Endothelial cell of umbilical vein (primary cell): ENCODE measurements at regions not wholly inside any gene's neighbourhood (a gene's known extent, or its start where the extent isn't known, plus 50 kb on each side); places are given as distances from the start of the nearest gene placed in this dataset.

Source experiments
- BruUV-seq: library from RNA; stranded (reverse); fragments of 400-500 nt; replicated peaks from 2 replicates; lab custom pipeline; 2021; lab: Mats Ljungman, UMichigan
- CTCF ChIA-PET: fragments of 300-600, 350-600 bp; sonication (Branson Sonifier 250); formaldehyde crosslinking; loops from one replicate; lab custom pipeline; 2021; ENCODE audit warnings: antibody characterized with exemption, inconsistent platforms; lab: Charles Lee
- POLR2A ChIA-PET: fragments of 300-600, 350-600 bp; sonication (Branson Sonifier 250); formaldehyde crosslinking; loops from one replicate; lab custom pipeline; 2021; ENCODE audit warnings: antibody characterized with exemption, inconsistent platforms; lab: Charles Lee
- DNase-seq: peaks from one replicate; pipeline ENCODE4 v3.0.0-alpha.2; 2011; ENCODE audit warnings: low read depth, low spot score
- FAIRE-seq: peaks from 2 replicates; lab custom pipeline; 2011; peaks lifted over from hg19 to GRCh38; lab: Jason Lieb, UNC
- H2AFZ ChIP-seq: 2 replicates; pipeline ENCODE4 v1.6.0; 2012; ENCODE audit warnings: low read depth, low read length, control low read depth, inconsistent platforms
- H3K27ac ChIP-seq: 2 replicates; pipeline ENCODE4 v1.5.1; 2011; ENCODE audit warnings: low read depth, mild to moderate bottlenecking, control low read depth, low read length, moderate library complexity; ENCODE audit not compliant: insufficient read depth
- H3K27me3 ChIP-seq, 2 experiments: 2 replicates each; pipeline versions ENCODE4 v1.6.0 to v1.6.1; 2011; ENCODE audit warnings: low read length in 2 of 2, mixed read lengths in 1 of 2; ENCODE audit not compliant: control insufficient read depth in 2 of 2, insufficient read depth in 2 of 2
- H3K36me3 ChIP-seq, 2 experiments: 2 replicates in 1 of 2; 3 replicates in 1 of 2; pipeline ENCODE4 v1.5.1; 2011; ENCODE audit warnings: low read length in 2 of 2, mild to moderate bottlenecking in 1 of 2, moderate library complexity in 1 of 2; ENCODE audit not compliant: control insufficient read depth in 2 of 2, insufficient read depth in 2 of 2; ENCODE audit errors: extremely low read depth in 1 of 2
- H3K4me1 ChIP-seq: 3 replicates; pipeline ENCODE4 v1.5.1; 2011; ENCODE audit warnings: mild to moderate bottlenecking, low read length; ENCODE audit not compliant: control insufficient read depth, insufficient read depth; ENCODE audit errors: extremely low read depth
- H3K4me2 ChIP-seq: 2 replicates; pipeline ENCODE4 v1.6.1; 2011; ENCODE audit warnings: low read length, control low read depth, mixed read lengths; ENCODE audit not compliant: insufficient read depth
- H3K4me3 ChIP-seq, 3 experiments: fragments of 200-600 bp in 1 of 3; sonication (generic), shearing (Covaris generic) in 1 of 3; replicated peaks in 1 of 3; 2 replicates each; pipeline ENCODE4 v1.5.1; 2011 to 2016; ENCODE audit warnings: control low read depth in 3 of 3, low read length in 3 of 3, mild to moderate bottlenecking in 2 of 3, inconsistent platforms in 1 of 3, low read depth in 1 of 3, moderate library complexity in 1 of 3; ENCODE audit not compliant: insufficient read depth in 1 of 3
- H3K79me2 ChIP-seq: 2 replicates; pipeline ENCODE4 v1.6.0; 2012; ENCODE audit warnings: low read length, inconsistent platforms; ENCODE audit not compliant: control insufficient read depth, insufficient read depth
- H3K9ac ChIP-seq: replicated peaks from 2 replicates; pipeline ENCODE3; 2011; ENCODE audit warnings: low read length, control low read depth; ENCODE audit not compliant: insufficient read depth; ENCODE audit errors: extremely low read depth
- H3K9me1 ChIP-seq: replicated peaks from 3 replicates; pipeline ENCODE4 v1.6.0; 2011; ENCODE audit warnings: mild to moderate bottlenecking, low read length; ENCODE audit not compliant: control insufficient read depth, insufficient read depth; ENCODE audit errors: extremely low read depth
- H3K9me3 ChIP-seq: replicated peaks from 2 replicates; pipeline ENCODE4 v1.5.1; 2012; ENCODE audit warnings: low read length, inconsistent platforms; ENCODE audit not compliant: control insufficient read depth, insufficient read depth
- H4K20me1 ChIP-seq: replicated peaks from 2 replicates; pipeline ENCODE3; 2011; ENCODE audit warnings: mild to moderate bottlenecking, low read length; ENCODE audit not compliant: control insufficient read depth, insufficient read depth; ENCODE audit errors: extremely low read depth
- CTCF ChIP-seq, 2 donors: IDR thresholded peaks; 1 replicate in 1 of 2; 2 replicates in 1 of 2; pipeline ENCODE4 v1.5.1; 2011; ENCODE audit warnings: low read length in 2 of 2, mild to moderate bottlenecking in 2 of 2, moderate library complexity in 2 of 2, control low read depth in 1 of 2, inconsistent platforms in 1 of 2, low read depth in 1 of 2; ENCODE audit not compliant: insufficient read depth in 1 of 2; ENCODE audit errors: extremely low read depth in 1 of 2
- EZH2 ChIP-seq: IDR thresholded peaks from 2 replicates; pipeline ENCODE4 v1.6.1; 2012; ENCODE audit warnings: borderline replicate concordance, low read depth, mild to moderate bottlenecking, moderate library complexity, low read length, inconsistent platforms; ENCODE audit not compliant: severe bottlenecking
- FOS ChIP-seq: IDR thresholded peaks from 2 replicates; pipeline ENCODE4 v1.6.1; 2011; ENCODE audit warnings: mild to moderate bottlenecking, low read length, moderate library complexity, borderline replicate concordance; ENCODE audit not compliant: insufficient read depth
- GATA2 ChIP-seq: IDR thresholded peaks from 2 replicates; pipeline ENCODE4 v1.7.0; 2011; ENCODE audit warnings: low read depth, mild to moderate bottlenecking, moderate library complexity, mixed read lengths, low read length; ENCODE audit not compliant: insufficient read length, insufficient read depth
- JUN ChIP-seq: IDR thresholded peaks from 2 replicates; pipeline ENCODE4 v1.6.1; 2011; ENCODE audit warnings: borderline replicate concordance, low read depth; ENCODE audit not compliant: insufficient read length, insufficient read depth
- MAX ChIP-seq: IDR thresholded peaks from 2 replicates; pipeline ENCODE4 v1.6.1; 2011; ENCODE audit not compliant: insufficient read depth, insufficient read length
- MYC ChIP-seq: IDR thresholded peaks from one replicate; pipeline ENCODE4 v1.6.1; 2011; ENCODE audit warnings: mild to moderate bottlenecking, low read depth, low read length
- POLR2A ChIP-seq: IDR thresholded peaks from 2 replicates; pipeline ENCODE4 v1.6.1; 2012; ENCODE audit warnings: low read depth, mild to moderate bottlenecking, control low read depth, low read length
- POLR2AphosphoS5 ChIP-seq: IDR thresholded peaks from 2 replicates; pipeline ENCODE4 v1.6.1; 2012; ENCODE audit warnings: low read depth, mild to moderate bottlenecking, control low read depth, low read length, moderate library complexity; ENCODE audit not compliant: insufficient read depth
- dilution Hi-C: fragments of 300-500 bp; cut with MboI; formaldehyde crosslinking; loops from one replicate; pipeline ENCODE4 v1.15.0; 2019; ENCODE audit warnings: low sequenced_read_pairs; ENCODE audit not compliant: extremely low pct_ligation_motif_present
- intact Hi-C: fragments of 100-400 bp; cut with micrococcal nuclease; formaldehyde crosslinking; loops from one replicate; pipeline ENCODE4 v1.10.0; 2022

GRCh38 chr16:86791287-86792035, 213.1 kb downstream of the FOXL1 start:
- no peak overlapping the region for H3K4me2 ChIP-seq
- no peaks in the 10 kb centered on the region for H4K20me1 ChIP-seq
- H3K4me3 ChIP-seq, result no peak overlapping the region
- H3K36me3 ChIP-seq, result no peaks in the 10 kb centered on the region
- H3K27me3 ChIP-seq, result peaks cover 0 to 6% of the 10 kb centered on the region in 2 experiments
- dilution Hi-C loops (no loop called here), intact Hi-C loops (no loop called here)
- no peak for DNase-seq
- no peak overlapping the region for H2AFZ ChIP-seq
- ChIA-PET CTCF (interaction anchor here (1.0 kb wide), 1 partner anchor 22 kb away, joined by 3 read pairs; no protein-coding TSS in a partner anchor), POLR2A (no interaction called here)
- no peaks in the 10 kb centered on the region for H3K9me1 ChIP-seq
- no peak overlapping the region for H3K27ac ChIP-seq
- peaks cover 6% of the 10 kb centered on the region for H3K4me1 ChIP-seq
- H3K79me2 ChIP-seq, result no peaks in the 10 kb centered on the region
- BruUV-seq, result no TSS peak
- no peak overlapping the region for H3K9ac ChIP-seq
- TF ChIP-seq POLR2AphosphoS5 (no peak), GATA2 (no peak), CTCF (IDR thresholded peaks at IDR 0.05; ENCODE audit: extremely low read depth in 1 of 2, insufficient read depth in 1 of 2, low read depth in 1 of 2, low read length in 2 of 2) (no peak), MAX (no peak), POLR2A (no peak), FOS (no peak), MYC (no peak), JUN (no peak), EZH2 (no peak)
- H3K9me3 ChIP-seq, result no peaks in the 10 kb centered on the region
- FAIRE-seq, result no peak
